HEK293T (cell line): ENCODE measurements at regions not wholly inside any gene's neighbourhood (a gene's known extent, or its start where the extent isn't known, plus 50 kb on each side); places are given as distances from the start of the nearest gene placed in this dataset.

ENCODE experiments used
- BHLHE40 ChIP-seq: fragments of 450-650 bp; IDR thresholded peaks from 2 replicates; pipeline ENCODE4 v1.6.1; 2016; ENCODE audit warnings: mild to moderate bottlenecking, moderate library complexity, borderline replicate concordance
- FOXA1 ChIP-seq: fragments of 450-650 bp; IDR thresholded peaks from 2 replicates; pipeline ENCODE4 v1.6.1; 2016; ENCODE audit warnings: mild to moderate bottlenecking
- FOXK2 ChIP-seq: fragments of 450-650 bp; IDR thresholded peaks from 2 replicates; pipeline ENCODE4 v1.6.1; 2016; ENCODE audit warnings: mild to moderate bottlenecking
- FOXM1 ChIP-seq: fragments of 450-650 bp; IDR thresholded peaks from 2 replicates; pipeline ENCODE4 v1.6.1; 2017; ENCODE audit warnings: mild to moderate bottlenecking, borderline replicate concordance
- HDGF ChIP-seq: fragments of 450-650 bp; IDR thresholded peaks from 2 replicates; pipeline ENCODE4 v1.6.1; 2017; ENCODE audit warnings: antibody characterized with exemption, borderline replicate concordance
- L3MBTL2 ChIP-seq: fragments of 450-650 bp; conservative IDR thresholded peaks from 2 replicates; pipeline ENCODE4 v1.6.1; 2016; ENCODE audit warnings: mild to moderate bottlenecking
- LEF1 ChIP-seq: fragments of 450-650 bp; IDR thresholded peaks from 2 replicates; pipeline ENCODE4 v1.6.1; 2017; ENCODE audit warnings: mild to moderate bottlenecking, borderline replicate concordance
- PKNOX1 ChIP-seq: fragments of 450-650 bp; IDR thresholded peaks from 2 replicates; pipeline ENCODE4 v1.6.1; 2016
- SP1 ChIP-seq: fragments of 450-650 bp; IDR thresholded peaks from 2 replicates; pipeline ENCODE4 v1.6.1; 2017
- SUZ12 ChIP-seq: fragments of 450-650 bp; IDR thresholded peaks from 2 replicates; pipeline ENCODE4 v1.6.1; 2016; ENCODE audit warnings: mild to moderate bottlenecking
- TARDBP ChIP-seq: fragments of 450-650 bp; IDR thresholded peaks from 2 replicates; pipeline ENCODE4 v1.6.1; 2016
- ZNF384 ChIP-seq: fragments of 450-650 bp; IDR thresholded peaks from 2 replicates; pipeline ENCODE4 v1.6.1; 2016

GRCh38 chr5:82537687-82538306, 259.6 kb upstream of the RPS23 start:
- no peak for TF ChIP-seq TARDBP
- TF ChIP-seq PKNOX1: no peak
- no peak for TF ChIP-seq BHLHE40
- no peak for TF ChIP-seq L3MBTL2
- no peak for TF ChIP-seq SUZ12
- no peak for TF ChIP-seq FOXK2
- no peak for TF ChIP-seq LEF1
- TF ChIP-seq SP1: no peak
- no peak for TF ChIP-seq HDGF
- no peak for TF ChIP-seq FOXA1
- no peak for TF ChIP-seq FOXM1
- no peak for TF ChIP-seq ZNF384
